Heart left ventricle (tissue), 16 donors: ENCODE measurements at regions not wholly inside any gene's neighbourhood (a gene's known extent, or its start where the extent isn't known, plus 50 kb on each side); places are given as distances from the start of the nearest gene placed in this dataset.

Source experiments
- ATAC-seq, 4 donors: fragments of 200-7000 bp; cut with Tn5 transposase; one replicate each; pipeline ENCODE4 v1.9.1; 2020 to 2022; ENCODE audit warnings: moderate library complexity in 4 of 4, mild to moderate bottlenecking in 3 of 4, moderate number of reproducible peaks in 1 of 4
- DNase-seq, 5 donors: peaks; one replicate each; pipeline ENCODE4 v3.0.0-alpha.2; 2020
- H3K27ac ChIP-seq, 12 donors: fragments of 200-600 bp; sonication (generic) in 4 of 12; one replicate each; pipeline versions ENCODE4 v1.5.0 to v1.8.0; 2016 to 2022; ENCODE audit warnings: mild to moderate bottlenecking in 2 of 12
- H3K27me3 ChIP-seq, 9 donors: fragments of 200-600 bp; sonication (generic) in 2 of 9; one replicate each; pipeline versions ENCODE4 v1.5.1 to v1.8.0; 2016 to 2022; ENCODE audit warnings: mild to moderate bottlenecking in 3 of 9
- H3K36me3 ChIP-seq, 9 donors: fragments of 200-600 bp; sonication (generic) in 2 of 9; one replicate each; pipeline versions ENCODE4 v1.5.0 to v1.8.0; 2018 to 2022; ENCODE audit warnings: mild to moderate bottlenecking in 2 of 9
- H3K4me1 ChIP-seq, 12 donors: fragments of 200-600 bp; sonication (generic) in 4 of 12; one replicate each; pipeline versions ENCODE4 v1.5.0 to v1.8.0; 2016 to 2022; ENCODE audit warnings: mild to moderate bottlenecking in 3 of 12
- H3K4me3 ChIP-seq, 12 donors: fragments of 200-600 bp; sonication (generic) in 4 of 12; one replicate each; pipeline versions ENCODE4 v1.5.0 to v1.8.0; 2017 to 2022; ENCODE audit warnings: mild to moderate bottlenecking in 9 of 12, moderate library complexity in 4 of 12
- H3K9me3 ChIP-seq, 12 donors: fragments of 200-600 bp; sonication (generic) in 4 of 12; one replicate each; pipeline versions ENCODE4 v1.5.0 to v1.8.0; 2016 to 2022; ENCODE audit warnings: mild to moderate bottlenecking in 1 of 12
- POLR2A ChIP-seq, 2 donors: fragments of 450-650 bp; IDR thresholded peaks; one replicate each; pipeline ENCODE4 v1.6.1; 2017; ENCODE audit warnings: antibody characterized with exemption in 2 of 2, mild to moderate bottlenecking in 2 of 2, moderate library complexity in 2 of 2
- WGBS, 4 donors: extraction: QIAGEN DNeasy Blood & Tissue Kit in 2 of 4; methylation state at CpG; one replicate each; pipeline versions ENCODE4 v1.1.5 to v1.1.7; 2013 to 2018; 5-methylcytosine and 5-hydroxymethylcytosine counted together
- intact Hi-C, 10 donors: fragments of 100-400 bp; cut with DNase I; formaldehyde crosslinking; loops; one replicate each; pipeline versions ENCODE4 v1.11.1 to v1.14.2; 2022
- TF ChIP-seq, protein P1 (sequence below), 12 donors: fragments of 200-600 bp; sonication (generic) in 4 of 12; IDR thresholded peaks; one replicate each; pipeline versions ENCODE4 v1.5.0 to v1.8.0; 2018 to 2022; ENCODE audit warnings: antibody characterized with exemption in 12 of 12, mild to moderate bottlenecking in 5 of 12
- donor health status: ischemic (EF 13 %, LVEDD 7.1; RV severe dilation, severe dysfunction).
- donor health status: healthy with polysubstance abuse.
- donor health status: DM: no; HTN: yes; CAD: no.
- donor health status: DM: no; HTN: no; CAD: no.
- donor health status: ischemic (EF 25% LVEDD 6.9; RV normal size, moderate dysfunction).
- donor health status: ischemic (EF 25% LVEDD 5.7; RV mildly dilated, moderate dysfunction).
- donor health status: healthy.
- donor health status: DM: yes; HTN: yes; CAD: no.
- donor health status: ischemic (EF 35%, LVEDD 5.7; RV mildly dilated, moderate dysfunction).
- donor health status: nonischemic (EF 11% LVEDD 7.7; RV severe dilation, severe dysfunction).
- donor health status: DM: yes; HTN: yes; CAD: no.
- donor health status: PGD.
- donor health status: ischemic (EF 29% LVEDD 5.4; RV normal size, mild dysfunction).
- donor health status: nonischemic (EF 23%, LVEDD 6.1; RV moderate dilation, normal function).

DNA sequence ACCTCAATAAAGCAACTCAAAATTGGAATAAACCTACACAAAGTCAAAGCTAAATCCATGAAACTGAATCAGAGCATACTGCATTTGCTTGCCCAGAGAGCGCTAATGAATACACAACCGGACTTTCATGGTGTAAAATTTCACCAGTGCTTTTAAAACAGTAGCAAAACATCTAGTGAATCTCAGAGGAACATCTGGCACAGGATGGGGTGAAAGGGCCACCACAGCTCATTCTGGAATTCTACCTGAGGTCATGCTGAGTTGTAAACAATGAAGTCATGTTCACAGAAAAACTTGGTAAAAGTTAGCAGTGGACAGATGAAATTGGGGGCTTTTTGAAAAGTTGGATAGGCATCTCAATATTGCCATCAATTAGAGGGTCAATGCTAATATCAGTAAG lies 125.6 kb upstream of the STXBP5 start:
- H3K9me3 ChIP-seq = no peaks in the 10 kb centered on the region
- no peaks in the 10 kb centered on the region for H3K4me1 ChIP-seq
- WGBS, 4 donors = 91 to 98% (median 95%) methylated on average over 2 of the region's 2 CpGs
- H3K4me3 ChIP-seq = no peak overlapping the region
- no peaks in the 10 kb centered on the region for H3K36me3 ChIP-seq
- no peak for DNase-seq
- ATAC-seq = no peak
- H3K27ac ChIP-seq = no peak overlapping the region
- no peaks in the 10 kb centered on the region for H3K27me3 ChIP-seq
- intact Hi-C loops = no loop called here
- TF ChIP-seq, protein P1, sequence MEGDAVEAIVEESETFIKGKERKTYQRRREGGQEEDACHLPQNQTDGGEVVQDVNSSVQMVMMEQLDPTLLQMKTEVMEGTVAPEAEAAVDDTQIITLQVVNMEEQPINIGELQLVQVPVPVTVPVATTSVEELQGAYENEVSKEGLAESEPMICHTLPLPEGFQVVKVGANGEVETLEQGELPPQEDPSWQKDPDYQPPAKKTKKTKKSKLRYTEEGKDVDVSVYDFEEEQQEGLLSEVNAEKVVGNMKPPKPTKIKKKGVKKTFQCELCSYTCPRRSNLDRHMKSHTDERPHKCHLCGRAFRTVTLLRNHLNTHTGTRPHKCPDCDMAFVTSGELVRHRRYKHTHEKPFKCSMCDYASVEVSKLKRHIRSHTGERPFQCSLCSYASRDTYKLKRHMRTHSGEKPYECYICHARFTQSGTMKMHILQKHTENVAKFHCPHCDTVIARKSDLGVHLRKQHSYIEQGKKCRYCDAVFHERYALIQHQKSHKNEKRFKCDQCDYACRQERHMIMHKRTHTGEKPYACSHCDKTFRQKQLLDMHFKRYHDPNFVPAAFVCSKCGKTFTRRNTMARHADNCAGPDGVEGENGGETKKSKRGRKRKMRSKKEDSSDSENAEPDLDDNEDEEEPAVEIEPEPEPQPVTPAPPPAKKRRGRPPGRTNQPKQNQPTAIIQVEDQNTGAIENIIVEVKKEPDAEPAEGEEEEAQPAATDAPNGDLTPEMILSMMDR (IDR thresholded peaks at IDR 0.05) = no peak

DNA sequence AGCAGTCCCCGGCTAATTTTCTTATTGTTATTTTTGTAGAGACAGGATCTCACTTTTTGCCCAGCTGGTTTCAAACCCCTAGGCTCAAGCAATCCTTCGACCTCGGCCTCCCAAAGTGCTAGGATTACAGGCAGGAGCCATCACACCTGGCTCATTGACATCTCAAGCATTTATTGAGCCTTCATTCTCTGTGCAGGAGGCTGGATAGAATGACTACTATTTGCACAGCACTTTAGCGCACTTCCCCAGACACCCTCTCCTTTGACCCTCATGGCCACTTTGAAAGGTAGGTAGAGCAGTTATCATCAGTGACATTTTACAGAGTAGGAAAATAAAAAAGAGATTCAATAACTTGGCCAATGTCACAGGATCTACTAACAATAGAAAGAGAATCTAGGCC lies 124.0 kb upstream of the STXBP5 start:
- Histone ChIP-seq H3K4me1 (no peaks in the 10 kb centered on the region), H3K4me3 (no peak overlapping the region), H3K27me3 (no peaks in the 10 kb centered on the region), H3K36me3 (no peaks in the 10 kb centered on the region), H3K9me3 (no peaks in the 10 kb centered on the region), H3K27ac (no peak overlapping the region)
- no peak for ATAC-seq
- 84 to 91% (median 91%) methylated on average over 4 of the region's 4 CpGs for WGBS, 4 donors
- TF ChIP-seq, protein P1 (IDR thresholded peaks at IDR 0.05) = no peak
- TF ChIP-seq POLR2A (IDR thresholded peaks at IDR 0.05) = no peak
- no peak for DNase-seq
- intact Hi-C loops = no loop called here

DNA sequence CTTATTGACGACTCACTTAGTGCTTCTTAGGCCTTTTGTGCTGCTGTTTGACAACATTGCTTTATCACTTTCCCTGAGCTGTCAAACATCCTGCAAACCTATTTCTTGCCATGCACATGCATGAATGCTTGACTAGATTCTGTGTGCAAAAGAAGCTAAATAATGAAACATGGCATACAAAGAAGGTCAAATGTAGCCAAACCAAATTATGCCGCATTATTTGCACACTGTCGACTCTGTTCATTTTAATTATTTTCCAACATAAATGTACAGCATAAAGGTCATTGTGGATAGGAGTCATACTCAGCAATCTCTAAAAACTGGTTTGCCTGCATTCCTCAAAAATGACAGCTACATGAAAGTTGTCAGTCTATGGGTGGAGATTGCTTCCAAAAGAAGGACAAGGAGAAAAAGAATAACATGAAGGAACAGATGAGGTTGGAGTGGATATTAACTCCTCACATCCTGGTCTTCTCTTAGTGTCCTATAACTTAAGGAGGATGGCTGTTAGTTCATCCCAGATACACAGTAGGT lies 123.1 kb upstream of the STXBP5 start:
- intact Hi-C loops = no loop called here
- Histone ChIP-seq H3K4me3 (no peak overlapping the region), H3K4me1 (no peaks in the 10 kb centered on the region), H3K36me3 (no peaks in the 10 kb centered on the region), H3K9me3 (no peaks in the 10 kb centered on the region), H3K27me3 (no peaks in the 10 kb centered on the region), H3K27ac (no peak overlapping the region)
- DNase-seq (no peak), ATAC-seq (no peak)
- no peak for TF ChIP-seq POLR2A (IDR thresholded peaks at IDR 0.05)
- TF ChIP-seq, protein P1 (IDR thresholded peaks at IDR 0.05) = no peak
- 86 to 88% (median 87%) methylated on average over 3 of the region's 3 CpGs for WGBS, 4 donors

DNA sequence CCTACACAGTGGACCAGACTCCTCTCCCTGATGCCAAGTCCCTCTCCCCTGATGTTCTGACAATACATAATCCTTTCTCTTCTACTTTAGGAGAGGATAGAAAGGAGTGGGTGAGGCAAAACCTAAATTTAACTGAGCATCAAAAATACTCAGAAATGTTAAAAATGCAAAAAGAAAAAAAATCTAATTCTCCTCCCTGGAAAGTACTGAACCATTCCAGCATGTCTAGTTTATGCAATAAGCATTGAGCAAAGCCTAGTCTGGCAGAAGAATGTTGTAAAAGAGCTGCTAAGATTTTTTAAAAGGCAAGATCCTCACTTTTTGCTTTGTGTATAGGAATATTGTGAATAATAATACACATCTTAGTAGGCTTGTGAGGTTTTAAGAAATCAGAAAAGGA lies 116.6 kb upstream of the STXBP5 start:
- Histone ChIP-seq H3K4me1 (no peaks in the 10 kb centered on the region), H3K27ac (no peak overlapping the region), H3K9me3 (peaks cover 0 to 22% (median 7%) of the 10 kb centered on the region in 12 donors), H3K36me3 (no peaks in the 10 kb centered on the region), H3K27me3 (no peaks in the 10 kb centered on the region), H3K4me3 (no peak overlapping the region)
- ATAC-seq (no peak), DNase-seq (no peak)
- TF ChIP-seq, protein P1 (IDR thresholded peaks at IDR 0.05) = no peak
- no peak for TF ChIP-seq POLR2A (IDR thresholded peaks at IDR 0.05)
- intact Hi-C loops = no loop called here
